Panc1 (cell line): ENCODE measurements at regions not wholly inside any gene's neighbourhood (a gene's known extent, or its start where the extent isn't known, plus 50 kb on each side); places are given as distances from the start of the nearest gene placed in this dataset.
"Not testable (repeated sequence)": the region's sequence is repeated elsewhere in the genome, so short reads cannot be mapped to it uniquely, and the experiment has no call there.

Experiments
- ATAC-seq: fragments of 200-7000 bp; cut with Tn5 transposase; 2 replicates; pipeline ENCODE4 v1.9.1; 2020; ENCODE audit warnings: mild to moderate bottlenecking, moderate library complexity
- BruUV-seq: library from RNA; stranded (reverse); fragments of 400-500 nt; replicated peaks from 2 replicates; lab custom pipeline; 2021; lab: Mats Ljungman, UMichigan
- CTCF ChIA-PET: fragments of 300-600 bp; sonication (Branson Sonifier 250); formaldehyde crosslinking; loops from one replicate; lab custom pipeline; 2022; ENCODE audit warnings: antibody characterized with exemption; lab: Charles Lee
- POLR2A ChIA-PET: fragments of 300-600 bp; sonication (Branson Sonifier 250); formaldehyde crosslinking; loops from one replicate; lab custom pipeline; 2022; ENCODE audit warnings: antibody characterized with exemption; lab: Charles Lee
- DNase-seq: peaks from one replicate; pipeline ENCODE4 v3.0.0-alpha.2; 2010; ENCODE audit warnings: low read depth, low spot score
- H3K27ac ChIP-seq: 2 replicates; pipeline ENCODE4 v1.5.1; 2011; ENCODE audit warnings: mild to moderate bottlenecking, low read length, inconsistent platforms
- H3K27me3 ChIP-seq: fragments of 200-500 bp; sonication (Bioruptor generic); 2 replicates; pipeline ENCODE4 v1.6.0; 2014; ENCODE audit warnings: low read length, inconsistent platforms; ENCODE audit not compliant: control insufficient read depth, insufficient read depth
- H3K36me3 ChIP-seq: fragments of 200-500 bp; sonication (Bioruptor generic); 2 replicates; pipeline ENCODE4 v1.5.1; 2014; ENCODE audit warnings: inconsistent platforms, mild to moderate bottlenecking, low read length, moderate library complexity; ENCODE audit not compliant: control insufficient read depth, insufficient read depth
- H3K4me1 ChIP-seq: 2 replicates; pipeline ENCODE4 v1.5.1; 2011; ENCODE audit warnings: inconsistent platforms, mild to moderate bottlenecking, low read length, moderate library complexity; ENCODE audit not compliant: control insufficient read depth, insufficient read depth
- H3K4me3 ChIP-seq, 2 experiments: 2 replicates each; pipeline ENCODE4 v1.5.1; 2011 to 2012; ENCODE audit warnings: low read depth in 2 of 2, low read length in 2 of 2, mild to moderate bottlenecking in 2 of 2, inconsistent platforms in 1 of 2, moderate library complexity in 1 of 2
- H3K9me3 ChIP-seq: fragments of 200-500 bp; sonication (Bioruptor generic); 2 replicates; pipeline ENCODE4 v1.5.1; 2014; ENCODE audit warnings: low read depth, mild to moderate bottlenecking, inconsistent platforms, low read length, moderate library complexity; ENCODE audit not compliant: control insufficient read depth, insufficient read depth
- POLR2AphosphoS5 ChIP-seq: IDR thresholded peaks from 2 replicates; pipeline ENCODE4 v1.6.1; 2012; ENCODE audit warnings: mild to moderate bottlenecking, low read depth, low read length, moderate library complexity
- SIN3A ChIP-seq: IDR thresholded peaks from 2 replicates; pipeline ENCODE4 v1.6.1; 2012; ENCODE audit warnings: low read depth, mild to moderate bottlenecking, low read length, moderate library complexity, borderline replicate concordance; ENCODE audit not compliant: insufficient read depth
- TCF7L2 ChIP-seq: IDR thresholded peaks from 2 replicates; pipeline ENCODE4 v1.6.1; 2011; ENCODE audit warnings: mild to moderate bottlenecking, low read depth, low read length, inconsistent platforms
- in situ Hi-C: cut with HindIII; loops from 2 replicates; pipeline ENCODE4 v1.10.0; 2016; ENCODE audit warnings: low sequenced_read_pairs, low pct_unique_long_range_greater_than_20kb
- intact Hi-C: fragments of 100-400 bp; cut with micrococcal nuclease; formaldehyde crosslinking; loops from one replicate; pipeline ENCODE4 v1.10.0; 2022; ENCODE audit not compliant: unreplicated experiment
- TF ChIP-seq, protein P1 (sequence below), 2 experiments: IDR thresholded peaks; 2 replicates each; pipeline ENCODE4 v1.6.1; 2011 to 2012; ENCODE audit warnings: low read depth in 2 of 2, control low read depth in 1 of 2, low read length in 1 of 2, mild to moderate bottlenecking in 1 of 2, moderate library complexity in 1 of 2; ENCODE audit not compliant: insufficient read depth in 1 of 2
- TF ChIP-seq, protein P2 (sequence below): fragments of 450-650 bp; IDR thresholded peaks from 2 replicates; pipeline ENCODE4 v1.5.1; 2017; ENCODE audit warnings: mild to moderate bottlenecking

DNA sequence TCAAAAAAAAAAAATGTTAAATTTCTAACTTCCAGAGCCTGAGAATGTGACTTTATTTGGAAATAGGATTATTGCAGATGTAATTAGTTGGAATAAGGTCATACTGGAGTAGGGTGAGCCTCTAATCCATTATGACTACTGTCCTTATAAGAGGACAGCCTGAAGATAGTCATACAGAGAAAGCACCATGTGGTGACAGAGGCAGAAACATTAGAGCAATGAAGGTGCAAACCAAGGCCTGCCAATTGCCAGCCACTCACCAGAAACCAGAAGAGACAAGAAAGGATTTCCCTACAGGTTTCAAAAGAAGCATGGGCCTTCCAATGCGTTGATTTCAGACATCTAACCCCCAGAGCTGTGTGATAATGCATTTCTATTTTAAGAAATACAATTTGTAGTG is 659.2 kb upstream of the CHD1 start:
- no peak overlapping the region for H3K27ac ChIP-seq
- intact Hi-C loops (no loop called here), in situ Hi-C loops (no loop called here)
- ChIA-PET CTCF (no interaction called here), POLR2A (no interaction called here)
- no peaks in the 10 kb centered on the region for H3K9me3 ChIP-seq
- ATAC-seq (no peak), DNase-seq (no peak)
- H3K36me3 ChIP-seq: no peaks in the 10 kb centered on the region
- no peak for TF ChIP-seq POLR2AphosphoS5
- TF ChIP-seq, protein P1, sequence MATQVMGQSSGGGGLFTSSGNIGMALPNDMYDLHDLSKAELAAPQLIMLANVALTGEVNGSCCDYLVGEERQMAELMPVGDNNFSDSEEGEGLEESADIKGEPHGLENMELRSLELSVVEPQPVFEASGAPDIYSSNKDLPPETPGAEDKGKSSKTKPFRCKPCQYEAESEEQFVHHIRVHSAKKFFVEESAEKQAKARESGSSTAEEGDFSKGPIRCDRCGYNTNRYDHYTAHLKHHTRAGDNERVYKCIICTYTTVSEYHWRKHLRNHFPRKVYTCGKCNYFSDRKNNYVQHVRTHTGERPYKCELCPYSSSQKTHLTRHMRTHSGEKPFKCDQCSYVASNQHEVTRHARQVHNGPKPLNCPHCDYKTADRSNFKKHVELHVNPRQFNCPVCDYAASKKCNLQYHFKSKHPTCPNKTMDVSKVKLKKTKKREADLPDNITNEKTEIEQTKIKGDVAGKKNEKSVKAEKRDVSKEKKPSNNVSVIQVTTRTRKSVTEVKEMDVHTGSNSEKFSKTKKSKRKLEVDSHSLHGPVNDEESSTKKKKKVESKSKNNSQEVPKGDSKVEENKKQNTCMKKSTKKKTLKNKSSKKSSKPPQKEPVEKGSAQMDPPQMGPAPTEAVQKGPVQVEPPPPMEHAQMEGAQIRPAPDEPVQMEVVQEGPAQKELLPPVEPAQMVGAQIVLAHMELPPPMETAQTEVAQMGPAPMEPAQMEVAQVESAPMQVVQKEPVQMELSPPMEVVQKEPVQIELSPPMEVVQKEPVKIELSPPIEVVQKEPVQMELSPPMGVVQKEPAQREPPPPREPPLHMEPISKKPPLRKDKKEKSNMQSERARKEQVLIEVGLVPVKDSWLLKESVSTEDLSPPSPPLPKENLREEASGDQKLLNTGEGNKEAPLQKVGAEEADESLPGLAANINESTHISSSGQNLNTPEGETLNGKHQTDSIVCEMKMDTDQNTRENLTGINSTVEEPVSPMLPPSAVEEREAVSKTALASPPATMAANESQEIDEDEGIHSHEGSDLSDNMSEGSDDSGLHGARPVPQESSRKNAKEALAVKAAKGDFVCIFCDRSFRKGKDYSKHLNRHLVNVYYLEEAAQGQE (IDR thresholded peaks at IDR 0.05; ENCODE audit: insufficient read depth in 1 of 2, low read depth in 2 of 2, low read length in 1 of 2): no peak
- no peak for TF ChIP-seq TCF7L2
- no peaks in the 10 kb centered on the region for H3K27me3 ChIP-seq
- H3K4me3 ChIP-seq: no peak overlapping the region
- no peaks in the 10 kb centered on the region for H3K4me1 ChIP-seq
- BruUV-seq: no TSS peak

DNA sequence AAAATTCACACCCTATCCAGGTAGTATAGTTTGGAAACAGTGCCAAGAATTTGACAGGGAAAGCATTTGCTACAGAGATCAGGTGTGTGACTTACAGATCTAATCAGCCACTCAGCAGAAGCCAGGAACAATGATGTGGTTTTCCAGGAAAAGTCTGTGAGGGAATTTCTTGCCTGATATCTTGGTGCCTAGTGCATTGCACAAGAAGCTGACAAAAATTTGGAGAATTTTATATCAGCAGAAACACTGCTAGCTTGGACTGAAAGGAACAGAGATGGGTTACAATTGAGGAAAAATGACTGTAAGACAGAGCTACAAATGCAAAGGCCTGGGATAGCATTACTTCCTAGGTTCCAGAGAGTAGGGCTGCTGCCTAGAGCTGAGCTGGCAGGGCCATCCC is 658.1 kb upstream of the CHD1 start:
- H3K36me3 ChIP-seq: no peaks in the 10 kb centered on the region
- no TSS peak for BruUV-seq
- DNase-seq (no peak), ATAC-seq (no peak)
- TF ChIP-seq TCF7L2 (no peak), SIN3A (no peak), POLR2AphosphoS5 (no peak)
- TF ChIP-seq, protein P2, sequence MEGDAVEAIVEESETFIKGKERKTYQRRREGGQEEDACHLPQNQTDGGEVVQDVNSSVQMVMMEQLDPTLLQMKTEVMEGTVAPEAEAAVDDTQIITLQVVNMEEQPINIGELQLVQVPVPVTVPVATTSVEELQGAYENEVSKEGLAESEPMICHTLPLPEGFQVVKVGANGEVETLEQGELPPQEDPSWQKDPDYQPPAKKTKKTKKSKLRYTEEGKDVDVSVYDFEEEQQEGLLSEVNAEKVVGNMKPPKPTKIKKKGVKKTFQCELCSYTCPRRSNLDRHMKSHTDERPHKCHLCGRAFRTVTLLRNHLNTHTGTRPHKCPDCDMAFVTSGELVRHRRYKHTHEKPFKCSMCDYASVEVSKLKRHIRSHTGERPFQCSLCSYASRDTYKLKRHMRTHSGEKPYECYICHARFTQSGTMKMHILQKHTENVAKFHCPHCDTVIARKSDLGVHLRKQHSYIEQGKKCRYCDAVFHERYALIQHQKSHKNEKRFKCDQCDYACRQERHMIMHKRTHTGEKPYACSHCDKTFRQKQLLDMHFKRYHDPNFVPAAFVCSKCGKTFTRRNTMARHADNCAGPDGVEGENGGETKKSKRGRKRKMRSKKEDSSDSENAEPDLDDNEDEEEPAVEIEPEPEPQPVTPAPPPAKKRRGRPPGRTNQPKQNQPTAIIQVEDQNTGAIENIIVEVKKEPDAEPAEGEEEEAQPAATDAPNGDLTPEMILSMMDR: no peak
- TF ChIP-seq, protein P1 (IDR thresholded peaks at IDR 0.05; ENCODE audit: insufficient read depth in 1 of 2, low read depth in 2 of 2, low read length in 1 of 2): no peak
- in situ Hi-C loops (no loop called here), intact Hi-C loops (no loop called here)
- no peaks in the 10 kb centered on the region for H3K27me3 ChIP-seq
- POLR2A ChIA-PET: no interaction called here
- CTCF ChIA-PET: no interaction called here
- no peaks in the 10 kb centered on the region for H3K9me3 ChIP-seq
- H3K4me3 ChIP-seq: no peak overlapping the region
- no peaks in the 10 kb centered on the region for H3K4me1 ChIP-seq
- H3K27ac ChIP-seq: no peak overlapping the region

DNA sequence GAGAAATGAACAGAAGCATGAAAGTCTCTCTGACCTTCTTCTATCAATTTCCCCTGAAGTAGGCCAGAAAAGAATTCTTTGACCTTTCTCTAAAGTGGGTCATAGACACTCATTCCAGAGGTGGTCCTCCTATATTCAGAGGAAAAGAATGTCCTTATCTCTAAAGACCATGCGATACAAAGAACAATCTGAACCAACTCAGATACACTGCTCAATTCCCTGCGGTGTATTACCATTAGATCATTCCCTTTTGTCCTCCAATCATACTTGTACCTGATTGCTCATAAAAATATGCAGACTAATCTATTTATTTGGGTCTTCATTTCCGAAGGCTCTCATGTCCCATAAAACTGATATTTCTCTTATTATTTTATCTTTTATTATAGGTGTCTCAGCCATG is 652.4 kb upstream of the CHD1 start:
- intact Hi-C loops, CTCF ChIA-PET, H3K36me3 ChIP-seq, H3K27ac ChIP-seq, POLR2A ChIA-PET, BruUV-seq, H3K27me3 ChIP-seq, H3K4me3 ChIP-seq, H3K9me3 ChIP-seq, DNase-seq, in situ Hi-C loops, H3K4me1 ChIP-seq, ATAC-seq: not testable (repeated sequence)

DNA sequence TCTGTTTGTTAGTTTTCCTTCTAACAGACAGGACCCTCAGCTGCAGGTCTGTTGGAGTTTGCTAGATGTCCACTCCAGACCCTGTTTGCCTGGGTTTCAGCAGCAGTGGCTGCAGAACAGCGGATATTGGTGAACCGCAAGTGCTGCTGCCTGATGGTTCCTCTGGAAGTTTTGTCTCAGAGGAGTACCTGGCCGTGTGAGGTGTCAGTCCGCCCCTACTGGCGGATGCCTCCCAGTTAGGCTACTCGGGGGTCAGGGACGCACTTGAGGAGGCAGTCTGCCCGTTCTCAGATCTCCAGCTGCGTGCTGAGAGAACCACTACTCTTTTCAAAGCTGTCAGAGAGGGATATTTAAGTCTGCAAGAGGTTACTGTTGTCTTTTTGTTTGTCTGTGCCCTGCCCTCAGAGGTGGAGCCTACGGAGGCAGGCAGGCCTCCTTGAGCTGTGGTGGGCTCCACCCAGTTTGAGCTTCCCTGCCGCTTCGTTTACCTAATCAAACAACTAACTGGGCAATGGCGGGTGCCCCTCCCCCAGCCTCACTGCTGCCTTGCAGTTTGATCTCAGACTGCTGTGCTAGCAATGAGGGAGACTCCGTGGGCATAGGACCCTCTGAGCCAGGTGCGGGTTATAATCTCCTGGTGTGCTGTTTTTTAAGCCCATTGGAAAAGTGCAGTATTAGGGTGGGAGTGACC is 634.3 kb upstream of the CHD1 start:
- intact Hi-C loops, ATAC-seq, H3K4me1 ChIP-seq, in situ Hi-C loops, H3K36me3 ChIP-seq, POLR2A ChIA-PET, CTCF ChIA-PET, BruUV-seq, H3K27ac ChIP-seq, H3K9me3 ChIP-seq, H3K4me3 ChIP-seq, H3K27me3 ChIP-seq, DNase-seq: not testable (repeated sequence)
